ENCODE measurements at regions not wholly inside any gene's neighbourhood (a gene's known extent, or its start where the extent isn't known, plus 50 kb on each side); places are given as distances from the start of the nearest gene placed in this dataset.

DNA sequence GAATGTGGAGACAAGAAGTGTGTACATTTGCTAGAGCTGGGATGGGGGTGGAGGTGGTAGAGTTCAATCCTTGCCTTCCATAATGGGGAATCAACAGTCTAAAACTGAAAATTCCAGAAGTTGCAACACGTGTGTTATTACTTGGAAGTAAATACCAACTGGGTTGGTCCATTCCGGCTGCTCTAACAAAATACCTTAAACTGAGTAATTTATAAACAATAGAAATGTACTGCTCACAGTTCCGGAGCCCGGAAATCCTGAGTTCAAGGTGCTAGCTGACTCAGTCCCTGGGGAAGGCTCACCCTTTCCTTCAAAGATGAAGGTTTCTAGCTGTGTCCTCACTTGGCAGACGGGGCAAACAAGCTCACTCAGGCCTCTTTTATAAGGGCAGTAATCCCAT lies 59.0 kb downstream of the RIN2 start:
- Histone ChIP-seq H3K79me2 (ENCODE audit: insufficient read depth, low read length) (no peaks in the 10 kb centered on the region), H3K27me3 (ENCODE audit: insufficient read depth, low read length, poor library complexity, severe bottlenecking) (no peaks in the 10 kb centered on the region), H3K36me3 (ENCODE audit: insufficient read depth, low read length) (no peaks in the 10 kb centered on the region), H3K4me3 (ENCODE audit: low read length, poor library complexity, severe bottlenecking) (no peak overlapping the region), H3K9ac (ENCODE audit: low read depth, low read length, poor library complexity, severe bottlenecking) (no peak overlapping the region), H3K4me2 (ENCODE audit: low read depth, low read length, poor library complexity, severe bottlenecking) (no peak overlapping the region), H4K20me1 (ENCODE audit: insufficient read depth, low read length, poor library complexity, severe bottlenecking) (no peaks in the 10 kb centered on the region), H3K4me1 (ENCODE audit: insufficient read depth, low read length, poor library complexity, severe bottlenecking) (no peaks in the 10 kb centered on the region), H2AFZ (ENCODE audit: low read length) (no peak overlapping the region), H3K9me2 (replicated peaks; ENCODE audit: low read depth, low read length) (no peaks in the 10 kb centered on the region), H3K9me3 (ENCODE audit: insufficient read depth, low read depth, low read length) (no peaks in the 10 kb centered on the region), H3F3A (ENCODE audit: low read depth) (no peaks in the 10 kb centered on the region)
- TF ChIP-seq, protein P1, sequence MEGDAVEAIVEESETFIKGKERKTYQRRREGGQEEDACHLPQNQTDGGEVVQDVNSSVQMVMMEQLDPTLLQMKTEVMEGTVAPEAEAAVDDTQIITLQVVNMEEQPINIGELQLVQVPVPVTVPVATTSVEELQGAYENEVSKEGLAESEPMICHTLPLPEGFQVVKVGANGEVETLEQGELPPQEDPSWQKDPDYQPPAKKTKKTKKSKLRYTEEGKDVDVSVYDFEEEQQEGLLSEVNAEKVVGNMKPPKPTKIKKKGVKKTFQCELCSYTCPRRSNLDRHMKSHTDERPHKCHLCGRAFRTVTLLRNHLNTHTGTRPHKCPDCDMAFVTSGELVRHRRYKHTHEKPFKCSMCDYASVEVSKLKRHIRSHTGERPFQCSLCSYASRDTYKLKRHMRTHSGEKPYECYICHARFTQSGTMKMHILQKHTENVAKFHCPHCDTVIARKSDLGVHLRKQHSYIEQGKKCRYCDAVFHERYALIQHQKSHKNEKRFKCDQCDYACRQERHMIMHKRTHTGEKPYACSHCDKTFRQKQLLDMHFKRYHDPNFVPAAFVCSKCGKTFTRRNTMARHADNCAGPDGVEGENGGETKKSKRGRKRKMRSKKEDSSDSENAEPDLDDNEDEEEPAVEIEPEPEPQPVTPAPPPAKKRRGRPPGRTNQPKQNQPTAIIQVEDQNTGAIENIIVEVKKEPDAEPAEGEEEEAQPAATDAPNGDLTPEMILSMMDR (conservative IDR thresholded peaks at IDR 0.05; ENCODE audit: low read length) = no peak
- no peak for TF ChIP-seq EZH2phosphoT487 (IDR thresholded peaks at IDR 0.05; ENCODE audit: borderline replicate concordance)

DNA sequence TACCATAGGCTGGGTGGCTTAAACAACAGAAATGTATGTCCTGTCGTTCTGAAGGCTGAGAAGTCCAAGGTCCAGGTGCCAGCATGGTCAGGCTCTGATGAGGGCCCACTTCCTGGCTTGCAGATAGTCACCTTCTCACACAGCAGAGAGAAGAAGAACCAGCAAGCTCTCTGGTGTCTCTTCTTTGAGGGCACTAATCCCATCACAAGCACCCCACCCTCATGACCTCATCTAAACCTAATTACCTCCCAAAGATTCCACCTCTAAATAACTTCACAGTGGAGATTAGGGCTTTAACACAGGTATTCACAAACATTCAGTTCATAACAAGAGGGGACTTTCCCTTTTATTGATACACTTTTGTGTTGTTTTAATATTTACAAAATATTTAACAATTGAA lies 61.1 kb downstream of the RIN2 start:
- no peaks in the 10 kb centered on the region for H3K4me1 ChIP-seq (ENCODE audit: insufficient read depth, low read length, poor library complexity, severe bottlenecking)
- H3K79me2 ChIP-seq (ENCODE audit: insufficient read depth, low read length) = no peaks in the 10 kb centered on the region
- no peak for TF ChIP-seq EZH2phosphoT487 (IDR thresholded peaks at IDR 0.05; ENCODE audit: borderline replicate concordance)
- TF ChIP-seq, protein P1 (conservative IDR thresholded peaks at IDR 0.05; ENCODE audit: low read length) = no peak
- no peak overlapping the region for H3K4me3 ChIP-seq (ENCODE audit: low read length, poor library complexity, severe bottlenecking)
- H2AFZ ChIP-seq (ENCODE audit: low read length) = no peak overlapping the region
- no peaks in the 10 kb centered on the region for H3K9me3 ChIP-seq (ENCODE audit: insufficient read depth, low read depth, low read length)
- H3K36me3 ChIP-seq (ENCODE audit: insufficient read depth, low read length) = no peaks in the 10 kb centered on the region
- H3K27me3 ChIP-seq (ENCODE audit: insufficient read depth, low read length, poor library complexity, severe bottlenecking) = no peaks in the 10 kb centered on the region
- H4K20me1 ChIP-seq (ENCODE audit: insufficient read depth, low read length, poor library complexity, severe bottlenecking) = no peaks in the 10 kb centered on the region
- no peaks in the 10 kb centered on the region for H3K9me2 ChIP-seq (replicated peaks; ENCODE audit: low read depth, low read length)
- no peak overlapping the region for H3K9ac ChIP-seq (ENCODE audit: low read depth, low read length, poor library complexity, severe bottlenecking)
- H3K4me2 ChIP-seq (ENCODE audit: low read depth, low read length, poor library complexity, severe bottlenecking) = no peak overlapping the region
- H3F3A ChIP-seq (ENCODE audit: low read depth) = no peaks in the 10 kb centered on the region

DNA sequence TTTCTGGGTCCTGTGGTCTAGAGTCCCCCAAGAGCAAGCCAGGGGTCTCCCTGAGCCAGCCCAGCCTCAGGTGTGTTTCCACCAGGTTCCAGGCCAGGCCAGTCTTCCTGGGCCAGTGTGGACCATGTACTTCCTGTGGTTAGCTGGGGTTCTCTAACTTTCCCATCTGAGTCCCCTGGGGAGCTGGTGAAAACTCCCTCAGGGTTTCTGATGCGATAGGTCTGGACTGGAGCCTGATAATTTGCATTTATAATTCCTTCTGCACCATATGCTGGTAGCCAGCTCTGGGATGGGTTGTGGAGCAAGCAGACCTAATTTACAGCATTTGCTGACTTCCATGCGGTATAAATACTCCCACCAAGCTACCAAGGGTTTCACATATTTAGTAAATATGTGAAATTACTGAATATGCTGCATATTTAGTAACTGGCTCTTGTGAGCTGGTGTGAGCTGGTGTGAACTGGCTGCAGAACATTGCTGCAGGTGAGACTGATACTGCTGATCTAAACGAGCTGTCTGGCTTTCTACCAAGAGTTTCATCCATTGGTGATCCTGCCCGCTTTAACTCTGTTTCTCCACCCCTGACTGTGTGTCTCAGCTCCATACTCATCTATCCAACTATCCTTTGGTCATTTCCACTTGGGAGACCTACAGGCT lies 62.6 kb downstream of the RIN2 start:
- Histone ChIP-seq H3K9me2 (replicated peaks; ENCODE audit: low read depth, low read length) (no peaks in the 10 kb centered on the region), H3K4me2 (ENCODE audit: low read depth, low read length, poor library complexity, severe bottlenecking) (no peak overlapping the region), H4K20me1 (ENCODE audit: insufficient read depth, low read length, poor library complexity, severe bottlenecking) (no peaks in the 10 kb centered on the region), H3K4me3 (ENCODE audit: low read length, poor library complexity, severe bottlenecking) (no peak overlapping the region), H3F3A (ENCODE audit: low read depth) (no peaks in the 10 kb centered on the region), H3K9ac (ENCODE audit: low read depth, low read length, poor library complexity, severe bottlenecking) (no peak overlapping the region), H3K4me1 (ENCODE audit: insufficient read depth, low read length, poor library complexity, severe bottlenecking) (no peaks in the 10 kb centered on the region), H2AFZ (ENCODE audit: low read length) (no peak overlapping the region), H3K36me3 (ENCODE audit: insufficient read depth, low read length) (no peaks in the 10 kb centered on the region), H3K27me3 (ENCODE audit: insufficient read depth, low read length, poor library complexity, severe bottlenecking) (no peaks in the 10 kb centered on the region), H3K9me3 (ENCODE audit: insufficient read depth, low read depth, low read length) (no peaks in the 10 kb centered on the region), H3K79me2 (ENCODE audit: insufficient read depth, low read length) (no peaks in the 10 kb centered on the region)
- TF ChIP-seq EZH2phosphoT487 (IDR thresholded peaks at IDR 0.05; ENCODE audit: borderline replicate concordance) = no peak
- TF ChIP-seq, protein P1 (conservative IDR thresholded peaks at IDR 0.05; ENCODE audit: low read length) = no peak

All from Loucy (cell line).